Hematopoietic multipotent progenitor cell treated with erythropoietin and hydrocortisone succinate and interleukin-3 and kit ligand, for 17 days (in vitro differentiated cells): ENCODE measurements at regions not wholly inside any gene's neighbourhood (a gene's known extent, or its start where the extent isn't known, plus 50 kb on each side); places are given as distances from the start of the nearest gene placed in this dataset.

Experiments used
- DNase-seq: peaks from one replicate; pipeline ENCODE4 v3.0.0-alpha.2; 2015; ENCODE audit warnings: low spot score

DNA sequence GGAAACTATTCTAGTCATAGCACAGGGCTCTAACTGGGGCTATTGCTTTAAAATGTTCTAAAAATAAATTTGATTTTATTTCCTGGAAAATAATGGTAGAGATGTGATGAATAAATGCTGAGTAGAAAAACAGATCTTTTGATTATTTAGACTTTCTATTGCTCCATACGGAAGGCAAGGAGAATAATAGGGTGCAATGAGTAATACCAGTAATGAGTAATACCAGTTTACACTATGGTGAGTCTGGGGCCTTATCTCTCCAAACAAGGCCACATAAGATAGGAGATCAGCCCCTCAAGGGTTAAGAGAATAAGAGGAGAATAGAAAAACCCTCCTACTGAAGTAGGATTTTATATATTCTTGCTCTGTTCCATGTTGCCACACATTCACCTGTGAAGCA, 390.4 kb downstream of the KLF5 start:
- no peak for DNase-seq

- DNase-seq = no peak
Measured at GRCh38 chr13:73440296-73440895, 381.6 kb downstream of the KLF5 start.

- DNase-seq = no peak
Measured at GRCh38 chr13:73433890-73434289, 375.1 kb downstream of the KLF5 start.

DNA sequence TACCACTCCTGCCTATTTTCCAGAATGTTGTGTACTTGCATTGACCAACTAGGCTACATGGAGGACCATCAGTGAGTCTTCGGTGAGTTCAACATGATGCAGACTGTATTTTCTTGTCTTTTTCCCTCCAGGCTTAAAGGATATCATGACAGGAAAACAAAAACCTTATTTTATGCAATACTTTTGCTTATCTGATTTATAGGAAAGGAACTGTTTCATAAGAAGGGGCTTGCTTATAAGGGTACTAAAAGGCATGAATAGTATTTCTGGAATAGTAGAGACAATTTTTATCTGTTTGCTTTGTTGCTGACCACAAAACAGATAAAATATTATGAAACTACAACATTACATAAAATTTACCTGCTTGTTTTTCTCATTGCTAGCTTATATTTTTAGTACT, 374.7 kb downstream of the KLF5 start:
- DNase-seq = no peak

DNA sequence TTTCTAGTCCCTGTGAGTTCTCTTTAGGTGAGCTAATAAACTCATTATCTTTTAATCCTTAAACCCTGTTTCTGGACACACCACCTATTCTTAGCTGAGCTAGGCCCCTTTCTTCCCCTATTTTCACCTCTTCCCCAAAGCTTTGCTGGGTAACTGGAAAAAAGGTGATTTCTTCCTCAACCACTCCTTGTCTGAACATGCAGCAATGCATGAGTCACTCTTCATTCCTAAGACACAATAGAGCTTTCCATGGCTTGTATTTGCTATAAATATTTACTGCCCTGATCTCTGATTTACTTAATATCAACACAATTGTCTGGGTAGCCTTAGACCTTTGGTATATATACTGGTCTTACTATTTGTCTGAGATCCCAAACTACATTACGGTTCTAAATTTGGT, 370.9 kb downstream of the KLF5 start:
- no peak for DNase-seq

DNA sequence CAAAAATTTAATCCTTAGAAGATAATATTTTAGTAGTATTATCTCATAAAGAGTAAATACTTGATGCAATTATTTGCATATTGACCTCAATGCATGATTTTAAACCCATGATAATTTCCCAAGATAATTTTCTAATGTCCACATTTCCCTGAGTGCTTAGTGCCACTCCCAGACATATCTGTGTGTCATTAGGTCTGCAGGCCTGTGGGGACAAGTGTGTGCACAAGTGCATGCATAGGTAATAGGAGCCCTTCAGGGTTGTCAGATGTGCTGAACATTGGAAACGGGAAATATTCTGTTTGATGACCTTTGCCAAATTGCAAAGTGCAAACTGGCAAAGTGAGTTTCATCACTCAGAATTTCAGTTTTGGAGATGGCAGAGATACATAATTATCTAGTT, 369.9 kb downstream of the KLF5 start:
- DNase-seq = no peak

DNA sequence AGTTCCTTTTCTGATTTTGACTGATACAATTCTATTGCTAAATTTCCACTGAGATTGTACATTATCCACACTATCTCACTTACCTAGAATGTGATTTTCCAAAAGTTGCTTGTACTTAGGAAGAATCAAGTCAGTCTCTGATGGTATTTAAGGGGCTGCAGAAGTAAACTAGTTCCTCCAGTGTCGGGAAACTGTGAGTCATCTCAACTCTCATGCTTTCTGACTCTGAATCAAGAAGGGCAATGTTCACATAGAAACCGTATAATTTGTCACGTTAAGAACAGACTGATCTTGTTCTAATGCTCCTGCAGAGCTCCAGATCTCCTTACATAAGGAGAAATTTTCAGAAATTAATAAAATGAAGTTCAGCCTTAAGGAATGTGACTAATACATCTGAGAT, 369.3 kb downstream of the KLF5 start:
- DNase-seq = no peak

GRCh38 chr13:73422973-73423372, 364.2 kb downstream of the KLF5 start:
- DNase-seq = no peak

- no peak for DNase-seq
Measured at GRCh38 chr13:73421310-73421912, 362.6 kb downstream of the KLF5 start.

DNA sequence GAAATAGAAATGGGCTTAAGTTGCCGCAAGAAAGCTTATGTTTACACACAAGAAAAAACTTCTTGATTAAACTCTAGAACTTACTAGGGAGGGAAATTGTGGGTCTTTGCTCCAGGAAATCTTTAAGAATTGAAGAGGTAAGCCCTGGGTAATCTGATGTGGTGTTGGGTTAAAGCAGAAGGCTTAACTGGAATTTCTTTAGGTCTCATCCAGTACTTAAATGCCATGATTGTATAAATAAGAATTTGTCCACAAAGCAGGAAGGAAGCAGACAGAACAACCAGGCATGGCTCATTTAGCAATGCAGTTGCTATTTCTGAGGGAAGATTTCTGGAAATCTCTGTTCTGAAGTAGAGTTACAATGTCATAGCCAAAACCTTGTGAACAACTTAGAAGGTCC, 360.4 kb downstream of the KLF5 start:
- no peak for DNase-seq

- no peak for DNase-seq
Measured at GRCh38 chr13:73417012-73417615, 358.3 kb downstream of the KLF5 start.

DNA sequence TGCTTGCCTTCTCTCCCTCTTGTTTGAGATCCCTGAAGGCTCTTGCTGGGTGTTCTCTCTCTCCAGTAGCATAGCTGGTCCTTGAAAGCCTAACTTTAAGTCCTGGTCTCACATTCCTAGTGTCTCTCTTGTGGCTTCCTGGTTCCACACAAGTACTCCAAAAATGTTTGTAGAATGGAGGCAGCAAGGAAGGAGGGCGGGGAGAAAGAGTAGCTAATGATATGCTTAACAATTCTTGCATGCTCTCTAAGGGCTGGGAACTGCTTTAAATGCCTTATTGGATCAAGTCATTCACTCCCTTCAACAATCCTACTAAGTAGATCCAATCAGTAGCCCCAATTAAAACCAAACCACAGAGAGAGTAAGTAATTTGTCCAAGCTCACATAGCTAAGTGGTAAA, 357.3 kb downstream of the KLF5 start:
- no peak for DNase-seq

- DNase-seq = no peak
Measured at GRCh38 chr13:73413656-73414055, 354.9 kb downstream of the KLF5 start.

GRCh38 chr13:73412933-73413332, 354.1 kb downstream of the KLF5 start:
- DNase-seq = no peak

DNA sequence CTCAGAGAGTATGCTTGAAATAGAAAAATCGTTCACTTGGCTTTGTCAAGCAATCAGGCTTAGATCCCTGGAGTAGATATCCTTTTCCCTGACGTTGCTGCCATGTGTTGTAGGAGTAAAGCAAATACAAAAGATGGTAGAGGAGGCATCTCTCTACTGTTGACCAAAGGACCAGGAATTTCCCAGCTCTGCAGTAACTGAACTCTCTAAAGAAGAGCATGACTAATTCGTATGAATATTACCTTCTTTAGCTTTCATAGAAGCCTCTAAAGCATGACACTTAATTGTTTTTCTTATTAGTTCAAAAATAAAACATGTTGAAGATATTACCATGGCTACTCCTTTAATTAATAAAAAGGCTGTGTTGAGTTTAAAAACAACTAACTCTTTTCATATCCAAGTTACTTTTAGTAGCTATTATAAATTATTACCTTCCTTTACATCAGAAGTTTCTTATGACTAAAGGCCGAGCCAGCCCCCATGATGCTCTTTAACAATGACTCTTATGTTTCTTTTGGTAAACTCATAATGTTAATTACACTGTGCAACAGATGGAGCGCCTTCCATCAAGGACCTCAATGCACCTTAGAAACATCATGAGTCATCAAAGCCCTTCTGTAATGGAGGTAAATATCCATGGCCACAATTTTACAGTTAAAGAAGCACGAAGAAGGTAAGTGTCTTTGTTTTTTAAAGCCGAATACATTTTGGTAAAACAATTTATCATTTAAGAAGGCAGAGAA, 352.4 kb downstream of the KLF5 start:
- no peak for DNase-seq

GRCh38 chr13:73406454-73406853, 347.6 kb downstream of the KLF5 start:
- DNase-seq = no peak

DNA sequence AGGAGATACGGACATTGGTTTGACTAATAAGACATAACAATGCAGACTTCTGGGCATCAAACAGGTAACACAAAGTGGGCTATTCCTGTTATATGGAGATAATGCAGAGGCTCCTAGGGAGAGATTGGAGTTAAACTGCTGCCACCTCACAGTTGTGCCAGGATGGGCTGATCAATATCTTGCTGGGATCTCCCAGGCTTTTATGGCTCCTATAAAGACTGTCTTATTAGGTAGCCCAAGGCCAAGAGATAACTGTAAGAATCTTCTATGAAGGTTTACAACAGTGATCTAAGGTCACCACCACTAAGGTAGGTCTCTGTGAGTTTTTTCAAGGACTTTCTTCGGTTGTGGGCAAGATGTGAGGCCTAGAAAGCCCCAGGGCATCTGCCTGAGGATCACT, 345.8 kb downstream of the KLF5 start:
- no peak for DNase-seq

GRCh38 chr13:73403355-73404120, 344.7 kb downstream of the KLF5 start:
- no peak for DNase-seq

DNA sequence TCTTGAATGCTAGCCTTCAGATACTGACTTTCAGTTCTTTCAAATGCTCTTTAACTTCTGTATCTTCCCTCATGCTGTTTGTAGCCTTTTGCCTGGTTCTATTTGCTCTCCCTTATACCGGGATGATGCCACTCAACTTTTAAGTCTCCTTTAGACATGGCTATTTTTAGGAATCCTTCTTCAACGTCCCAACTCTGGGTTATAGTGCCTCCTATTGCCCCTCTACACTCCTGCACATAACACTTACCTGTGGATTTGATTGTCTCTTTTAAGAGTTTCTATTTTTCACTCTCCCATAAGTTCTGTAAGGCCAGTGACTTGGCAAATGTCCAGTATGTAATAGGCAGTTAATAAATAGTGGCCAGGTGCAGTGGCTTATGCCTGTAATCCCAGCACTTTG, 343.0 kb downstream of the KLF5 start:
- no peak for DNase-seq

DNA sequence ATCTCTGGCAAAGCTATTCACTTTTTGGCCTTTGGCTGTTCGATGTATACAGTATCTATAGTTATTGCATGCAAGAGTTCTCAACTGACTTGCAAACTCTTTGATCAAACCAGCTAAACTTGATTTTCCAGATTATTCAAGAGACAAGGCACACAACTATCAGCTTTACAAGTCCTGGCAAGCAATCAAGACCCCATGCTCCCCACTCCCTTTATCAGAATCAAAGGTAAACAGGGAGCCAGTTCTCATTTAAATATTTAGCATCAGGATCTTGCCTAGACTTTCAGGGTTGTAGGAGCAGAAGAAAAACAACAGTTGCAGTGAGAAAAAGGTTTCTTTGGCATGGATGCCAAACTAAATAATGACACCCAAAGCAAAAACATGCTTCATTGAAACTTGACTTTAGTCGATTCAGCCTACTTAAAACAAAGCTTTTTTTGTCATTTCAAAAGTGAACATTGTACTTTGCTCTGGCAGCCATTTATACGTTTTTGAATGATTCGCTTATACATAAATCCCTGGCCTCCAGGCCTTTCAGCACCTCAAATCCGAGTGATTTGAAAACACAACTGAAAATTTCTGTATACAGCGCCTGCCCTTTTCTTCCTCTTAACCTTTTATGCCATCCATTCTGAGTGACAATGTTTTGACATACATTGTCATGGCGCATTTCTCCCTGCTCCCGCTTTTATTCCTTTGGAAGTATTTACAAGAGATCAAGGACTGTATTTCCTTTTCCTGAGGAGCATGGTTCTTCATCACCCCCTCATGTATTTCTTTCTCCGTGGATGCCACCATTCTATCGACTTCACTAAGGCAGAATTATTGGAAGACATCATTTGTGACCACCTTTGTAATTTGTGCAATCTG, 340.8 kb downstream of the KLF5 start:
- DNase-seq = no peak

- DNase-seq = no peak
Measured at GRCh38 chr13:73397496-73398305, 338.9 kb downstream of the KLF5 start.
